ENCODE measurements at regions not wholly inside any gene's neighbourhood (a gene's known extent, or its start where the extent isn't known, plus 50 kb on each side); places are given as distances from the start of the nearest gene placed in this dataset.

- TF ChIP-seq UBTF (CRISPR knock-in tag; IDR thresholded peaks at IDR 0.05) (0 out of 2 replicates have a peak, but pooled peaks have one; percentile 6), EHMT2 (IDR thresholded peaks at IDR 0.05; ENCODE audit: borderline replicate concordance, low read depth, low read length) (no peak), HOXA5 (CRISPR knock-in tag; IDR thresholded peaks at IDR 0.05) (0 out of 2 replicates have a peak, but pooled peaks have one; percentile 27), REPIN1 (CRISPR knock-in tag; IDR thresholded peaks at IDR 0.05; ENCODE audit: borderline replicate concordance, low read depth) (peak; percentile 23; the same call in 1 of the 2 replicates), ZNF598 (CRISPR knock-in tag; IDR thresholded peaks at IDR 0.05; ENCODE audit: borderline replicate concordance) (peak; percentile 69; the same call in 1 of the 2 replicates), ELF1 (CRISPR knock-in tag; IDR thresholded peaks at IDR 0.05) (no peak), RBM39 (IDR thresholded peaks at IDR 0.05; ENCODE audit: low read depth, low read length, poor library complexity, severe bottlenecking) (no peak), ZBTB7A (CRISPR knock-in tag; IDR thresholded peaks at IDR 0.05) (no peak), ZNF264 (CRISPR knock-in tag; IDR thresholded peaks at IDR 0.05) (no peak)
- TF ChIP-seq, protein P1, sequence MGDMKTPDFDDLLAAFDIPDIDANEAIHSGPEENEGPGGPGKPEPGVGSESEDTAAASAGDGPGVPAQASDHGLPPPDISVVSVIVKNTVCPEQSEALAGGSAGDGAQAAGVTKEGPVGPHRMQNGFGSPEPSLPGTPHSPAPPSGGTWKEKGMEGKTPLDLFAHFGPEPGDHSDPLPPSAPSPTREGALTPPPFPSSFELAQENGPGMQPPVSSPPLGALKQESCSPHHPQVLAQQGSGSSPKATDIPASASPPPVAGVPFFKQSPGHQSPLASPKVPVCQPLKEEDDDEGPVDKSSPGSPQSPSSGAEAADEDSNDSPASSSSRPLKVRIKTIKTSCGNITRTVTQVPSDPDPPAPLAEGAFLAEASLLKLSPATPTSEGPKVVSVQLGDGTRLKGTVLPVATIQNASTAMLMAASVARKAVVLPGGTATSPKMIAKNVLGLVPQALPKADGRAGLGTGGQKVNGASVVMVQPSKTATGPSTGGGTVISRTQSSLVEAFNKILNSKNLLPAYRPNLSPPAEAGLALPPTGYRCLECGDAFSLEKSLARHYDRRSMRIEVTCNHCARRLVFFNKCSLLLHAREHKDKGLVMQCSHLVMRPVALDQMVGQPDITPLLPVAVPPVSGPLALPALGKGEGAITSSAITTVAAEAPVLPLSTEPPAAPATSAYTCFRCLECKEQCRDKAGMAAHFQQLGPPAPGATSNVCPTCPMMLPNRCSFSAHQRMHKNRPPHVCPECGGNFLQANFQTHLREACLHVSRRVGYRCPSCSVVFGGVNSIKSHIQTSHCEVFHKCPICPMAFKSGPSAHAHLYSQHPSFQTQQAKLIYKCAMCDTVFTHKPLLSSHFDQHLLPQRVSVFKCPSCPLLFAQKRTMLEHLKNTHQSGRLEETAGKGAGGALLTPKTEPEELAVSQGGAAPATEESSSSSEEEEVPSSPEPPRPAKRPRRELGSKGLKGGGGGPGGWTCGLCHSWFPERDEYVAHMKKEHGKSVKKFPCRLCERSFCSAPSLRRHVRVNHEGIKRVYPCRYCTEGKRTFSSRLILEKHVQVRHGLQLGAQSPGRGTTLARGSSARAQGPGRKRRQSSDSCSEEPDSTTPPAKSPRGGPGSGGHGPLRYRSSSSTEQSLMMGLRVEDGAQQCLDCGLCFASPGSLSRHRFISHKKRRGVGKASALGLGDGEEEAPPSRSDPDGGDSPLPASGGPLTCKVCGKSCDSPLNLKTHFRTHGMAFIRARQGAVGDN (CRISPR knock-in tag; IDR thresholded peaks at IDR 0.05): peak; percentile 19; the same call in 1 of the 2 replicates
Measured at GRCh38 chr2:193584522-193584938, 1389.8 kb upstream of the TMEFF2 start (continued).
